ENCODE measurements at regions not wholly inside any gene's neighbourhood (a gene's known extent, or its start where the extent isn't known, plus 50 kb on each side); places are given as distances from the start of the nearest gene placed in this dataset.

DNA sequence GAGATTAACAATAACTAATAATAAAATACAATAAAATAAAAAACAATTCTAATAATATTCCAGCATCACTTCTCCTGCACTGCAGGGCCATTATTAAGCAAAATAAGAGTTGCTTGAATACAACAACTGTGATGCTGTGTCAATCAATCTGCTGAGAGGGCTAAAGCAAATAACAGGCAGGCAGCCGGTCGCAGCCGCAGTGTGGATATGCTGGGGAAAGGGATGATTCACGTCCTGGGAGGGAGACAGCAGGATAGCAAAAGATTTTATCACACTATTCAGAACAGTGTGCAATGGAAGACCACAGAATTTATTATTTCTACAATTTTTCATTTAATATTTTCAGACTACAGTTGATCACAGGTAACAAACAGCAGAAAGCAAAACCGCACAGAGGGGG, 76.5 kb upstream of the SMARCAD1 start:
- TF ChIP-seq TAF1 (IDR thresholded peaks at IDR 0.05; ENCODE audit: low read depth) (no peak), CEBPB (IDR thresholded peaks at IDR 0.05) (no peak), FOXM1 (IDR thresholded peaks at IDR 0.05; ENCODE audit: borderline replicate concordance, low read depth) (no peak), RAD21 (IDR thresholded peaks at IDR 0.05; ENCODE audit: low read depth) (no peak), TEAD4 (IDR thresholded peaks at IDR 0.05) (no peak), YY1 (IDR thresholded peaks at IDR 0.05; ENCODE audit: low read depth) (no peak), EP300 (IDR thresholded peaks at IDR 0.05; ENCODE audit: borderline replicate concordance) (no peak), CREB1 (IDR thresholded peaks at IDR 0.05; ENCODE audit: low read depth) (no peak)
- TF ChIP-seq, protein P1, sequence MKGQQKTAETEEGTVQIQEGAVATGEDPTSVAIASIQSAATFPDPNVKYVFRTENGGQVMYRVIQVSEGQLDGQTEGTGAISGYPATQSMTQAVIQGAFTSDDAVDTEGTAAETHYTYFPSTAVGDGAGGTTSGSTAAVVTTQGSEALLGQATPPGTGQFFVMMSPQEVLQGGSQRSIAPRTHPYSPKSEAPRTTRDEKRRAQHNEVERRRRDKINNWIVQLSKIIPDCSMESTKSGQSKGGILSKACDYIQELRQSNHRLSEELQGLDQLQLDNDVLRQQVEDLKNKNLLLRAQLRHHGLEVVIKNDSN (IDR thresholded peaks at IDR 0.05), result no peak
- TF ChIP-seq, protein P2, sequence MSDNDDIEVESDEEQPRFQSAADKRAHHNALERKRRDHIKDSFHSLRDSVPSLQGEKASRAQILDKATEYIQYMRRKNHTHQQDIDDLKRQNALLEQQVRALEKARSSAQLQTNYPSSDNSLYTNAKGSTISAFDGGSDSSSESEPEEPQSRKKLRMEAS (IDR thresholded peaks at IDR 0.05), result no peak
- TF ChIP-seq, protein P3, sequence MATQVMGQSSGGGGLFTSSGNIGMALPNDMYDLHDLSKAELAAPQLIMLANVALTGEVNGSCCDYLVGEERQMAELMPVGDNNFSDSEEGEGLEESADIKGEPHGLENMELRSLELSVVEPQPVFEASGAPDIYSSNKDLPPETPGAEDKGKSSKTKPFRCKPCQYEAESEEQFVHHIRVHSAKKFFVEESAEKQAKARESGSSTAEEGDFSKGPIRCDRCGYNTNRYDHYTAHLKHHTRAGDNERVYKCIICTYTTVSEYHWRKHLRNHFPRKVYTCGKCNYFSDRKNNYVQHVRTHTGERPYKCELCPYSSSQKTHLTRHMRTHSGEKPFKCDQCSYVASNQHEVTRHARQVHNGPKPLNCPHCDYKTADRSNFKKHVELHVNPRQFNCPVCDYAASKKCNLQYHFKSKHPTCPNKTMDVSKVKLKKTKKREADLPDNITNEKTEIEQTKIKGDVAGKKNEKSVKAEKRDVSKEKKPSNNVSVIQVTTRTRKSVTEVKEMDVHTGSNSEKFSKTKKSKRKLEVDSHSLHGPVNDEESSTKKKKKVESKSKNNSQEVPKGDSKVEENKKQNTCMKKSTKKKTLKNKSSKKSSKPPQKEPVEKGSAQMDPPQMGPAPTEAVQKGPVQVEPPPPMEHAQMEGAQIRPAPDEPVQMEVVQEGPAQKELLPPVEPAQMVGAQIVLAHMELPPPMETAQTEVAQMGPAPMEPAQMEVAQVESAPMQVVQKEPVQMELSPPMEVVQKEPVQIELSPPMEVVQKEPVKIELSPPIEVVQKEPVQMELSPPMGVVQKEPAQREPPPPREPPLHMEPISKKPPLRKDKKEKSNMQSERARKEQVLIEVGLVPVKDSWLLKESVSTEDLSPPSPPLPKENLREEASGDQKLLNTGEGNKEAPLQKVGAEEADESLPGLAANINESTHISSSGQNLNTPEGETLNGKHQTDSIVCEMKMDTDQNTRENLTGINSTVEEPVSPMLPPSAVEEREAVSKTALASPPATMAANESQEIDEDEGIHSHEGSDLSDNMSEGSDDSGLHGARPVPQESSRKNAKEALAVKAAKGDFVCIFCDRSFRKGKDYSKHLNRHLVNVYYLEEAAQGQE (IDR thresholded peaks at IDR 0.05; ENCODE audit: low read depth), result no peak
